ENCODE measurements at regions not wholly inside any gene's neighbourhood (a gene's known extent, or its start where the extent isn't known, plus 50 kb on each side); places are given as distances from the start of the nearest gene placed in this dataset.

DNA sequence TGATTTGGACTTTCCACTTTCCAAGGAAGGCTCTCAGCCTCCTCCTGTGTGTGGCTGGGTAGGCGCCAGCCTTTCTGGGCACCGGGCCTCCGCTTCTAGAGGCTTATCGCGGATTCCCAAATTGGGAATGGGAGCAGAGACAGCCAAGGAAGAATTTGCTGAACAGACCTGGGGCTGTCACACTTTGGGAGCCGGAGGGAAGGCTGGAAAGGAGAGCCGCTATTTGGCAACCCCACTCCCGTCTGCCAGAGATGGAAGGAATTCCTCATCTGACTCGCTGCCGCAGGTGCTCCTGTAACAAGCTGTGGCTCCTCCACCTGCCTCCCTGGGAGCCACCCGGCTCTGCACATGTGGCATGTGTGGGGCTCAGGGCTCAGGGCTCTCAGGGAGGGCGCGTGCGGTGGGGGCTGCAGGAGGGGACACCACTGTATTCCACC is 50.8 kb upstream of the ECHDC3 start:
- no peak for TF ChIP-seq POLR2A (IDR thresholded peaks at IDR 0.05; ENCODE audit: low read depth, low read length)
- TF ChIP-seq TAF1 (IDR thresholded peaks at IDR 0.05; ENCODE audit: borderline replicate concordance, low read depth, low read length), result no peak
- TF ChIP-seq POLR2AphosphoS5 (IDR thresholded peaks at IDR 0.05; ENCODE audit: low read depth, low read length), result no peak
